Activated naive CD4-positive, alpha-beta T cell treated with anti-CD3 and anti-CD28 coated beads for 36 hours (primary cell): ENCODE measurements at regions not wholly inside any gene's neighbourhood (a gene's known extent, or its start where the extent isn't known, plus 50 kb on each side); places are given as distances from the start of the nearest gene placed in this dataset.

ENCODE experiments used
- CTCF ChIA-PET: fragments of 350-600 bp; sonication (Branson Sonifier 250); formaldehyde crosslinking; loops from one replicate; lab custom pipeline; 2021; ENCODE audit warnings: antibody characterized with exemption; lab: Charles Lee
- DNase-seq: peaks from one replicate; pipeline ENCODE4 v3.0.0-alpha.2; 2020
- H3K27ac Mint-ChIP-seq: one replicate; pipeline ENCODE4 v1.8.0; 2021; ENCODE audit warnings: mild to moderate bottlenecking, mixed read lengths
- H3K27me3 Mint-ChIP-seq: one replicate; pipeline ENCODE4 v1.8.0; 2021; ENCODE audit warnings: low read depth, mixed read lengths
- H3K36me3 Mint-ChIP-seq: one replicate; pipeline ENCODE4 v1.8.0; 2021; ENCODE audit warnings: low read depth, mixed read lengths
- H3K4me1 Mint-ChIP-seq: one replicate; pipeline ENCODE4 v1.8.0; 2021; ENCODE audit warnings: low read depth, mixed read lengths
- H3K4me3 Mint-ChIP-seq: one replicate; pipeline ENCODE4 v1.8.0; 2021; ENCODE audit warnings: mild to moderate bottlenecking, moderate library complexity, mixed read lengths
- H3K9me3 Mint-ChIP-seq: one replicate; pipeline ENCODE4 v1.8.0; 2021; ENCODE audit warnings: mixed read lengths
- intact Hi-C: fragments of 100-400 bp; cut with micrococcal nuclease; formaldehyde crosslinking; loops from one replicate; pipeline ENCODE4 v1.15.1; 2023

GRCh38 chr1:238323490-238323889 is 432.8 kb upstream of the ZP4 start:
- intact Hi-C loops: no loop called here
- H3K27ac Mint-ChIP-seq: no peak overlapping the region
- CTCF ChIA-PET: no interaction called here
- peaks cover 14% of the 10 kb centered on the region for H3K9me3 Mint-ChIP-seq
- no peak for DNase-seq
- H3K4me3 Mint-ChIP-seq: no peak overlapping the region
- no peaks in the 10 kb centered on the region for H3K27me3 Mint-ChIP-seq
- no peaks in the 10 kb centered on the region for H3K36me3 Mint-ChIP-seq
- no peaks in the 10 kb centered on the region for H3K4me1 Mint-ChIP-seq

GRCh38 chr1:238319957-238320356 is 429.2 kb upstream of the ZP4 start:
- H3K4me1 Mint-ChIP-seq: no peaks in the 10 kb centered on the region
- no peak overlapping the region for H3K27ac Mint-ChIP-seq
- CTCF ChIA-PET: no interaction called here
- H3K9me3 Mint-ChIP-seq: peaks cover 12% of the 10 kb centered on the region
- intact Hi-C loops: no loop called here
- H3K27me3 Mint-ChIP-seq: no peaks in the 10 kb centered on the region
- no peak for DNase-seq
- H3K4me3 Mint-ChIP-seq: no peak overlapping the region
- H3K36me3 Mint-ChIP-seq: no peaks in the 10 kb centered on the region

GRCh38 chr1:238318294-238319110 is 427.8 kb upstream of the ZP4 start:
- no peak overlapping the region for H3K4me3 Mint-ChIP-seq
- intact Hi-C loops: no loop called here
- no peaks in the 10 kb centered on the region for H3K36me3 Mint-ChIP-seq
- no peak overlapping the region for H3K27ac Mint-ChIP-seq
- CTCF ChIA-PET: no interaction called here
- H3K9me3 Mint-ChIP-seq: peaks cover 12% of the 10 kb centered on the region
- no peak for DNase-seq
- no peaks in the 10 kb centered on the region for H3K27me3 Mint-ChIP-seq
- no peaks in the 10 kb centered on the region for H3K4me1 Mint-ChIP-seq

- Mint-ChIP-seq H3K36me3 (no peaks in the 10 kb centered on the region), H3K4me1 (no peaks in the 10 kb centered on the region), H3K27ac (no peak overlapping the region), H3K27me3 (no peaks in the 10 kb centered on the region), H3K9me3 (no peaks in the 10 kb centered on the region), H3K4me3 (no peak overlapping the region)
- intact Hi-C loops: no loop called here
- DNase-seq: no peak
- CTCF ChIA-PET: interaction anchor here (1.1 kb wide), 1 partner anchor 62 kb away, joined by 3 read pairs; no protein-coding TSS in a partner anchor
Observed at GRCh38 chr1:238312969-238313368, 422.2 kb upstream of the ZP4 start.

GRCh38 chr1:238306411-238306810 is 415.7 kb upstream of the ZP4 start:
- Mint-ChIP-seq H3K4me1 (no peaks in the 10 kb centered on the region), H3K27me3 (no peaks in the 10 kb centered on the region), H3K4me3 (no peak overlapping the region), H3K36me3 (no peaks in the 10 kb centered on the region), H3K9me3 (no peaks in the 10 kb centered on the region), H3K27ac (no peak overlapping the region)
- intact Hi-C loops: no loop called here
- DNase-seq: no peak
- CTCF ChIA-PET: no interaction called here

- Mint-ChIP-seq H3K4me1 (no peaks in the 10 kb centered on the region), H3K27ac (no peak overlapping the region), H3K36me3 (no peaks in the 10 kb centered on the region), H3K9me3 (no peaks in the 10 kb centered on the region), H3K4me3 (no peak overlapping the region), H3K27me3 (no peaks in the 10 kb centered on the region)
- DNase-seq: no peak
- intact Hi-C loops: loop anchor here (1.0 kb wide), 1 partner anchor 44 kb away; no protein-coding TSS in a partner anchor
- CTCF ChIA-PET: no interaction called here
Observed at GRCh38 chr1:238302646-238303045, 411.9 kb upstream of the ZP4 start.

- Mint-ChIP-seq H3K4me1 (no peaks in the 10 kb centered on the region), H3K9me3 (no peaks in the 10 kb centered on the region), H3K4me3 (no peak overlapping the region), H3K27ac (no peak overlapping the region), H3K36me3 (no peaks in the 10 kb centered on the region), H3K27me3 (no peaks in the 10 kb centered on the region)
- DNase-seq: no peak
- intact Hi-C loops: no loop called here
- CTCF ChIA-PET: interaction anchor here (0.6 kb wide), 1 partner anchor 300 kb away, joined by 3 read pairs; no protein-coding TSS in a partner anchor
Observed at GRCh38 chr1:238296371-238296770, 405.6 kb upstream of the ZP4 start.

GRCh38 chr1:238293075-238293474 is 402.4 kb upstream of the ZP4 start:
- H3K4me1 Mint-ChIP-seq: no peaks in the 10 kb centered on the region
- no peak overlapping the region for H3K27ac Mint-ChIP-seq
- H3K36me3 Mint-ChIP-seq: no peaks in the 10 kb centered on the region
- H3K9me3 Mint-ChIP-seq: no peaks in the 10 kb centered on the region
- CTCF ChIA-PET: no interaction called here
- H3K4me3 Mint-ChIP-seq: no peak overlapping the region
- intact Hi-C loops: no loop called here
- no peaks in the 10 kb centered on the region for H3K27me3 Mint-ChIP-seq
- DNase-seq: no peak

GRCh38 chr1:238281418-238281817 is 390.7 kb upstream of the ZP4 start:
- H3K9me3 Mint-ChIP-seq: peaks cover 7% of the 10 kb centered on the region
- H3K4me1 Mint-ChIP-seq: no peaks in the 10 kb centered on the region
- CTCF ChIA-PET: no interaction called here
- intact Hi-C loops: no loop called here
- H3K27me3 Mint-ChIP-seq: no peaks in the 10 kb centered on the region
- H3K27ac Mint-ChIP-seq: no peak overlapping the region
- no peaks in the 10 kb centered on the region for H3K36me3 Mint-ChIP-seq
- no peak overlapping the region for H3K4me3 Mint-ChIP-seq
- DNase-seq: no peak

- intact Hi-C loops: no loop called here
- Mint-ChIP-seq H3K9me3 (peaks cover 16% of the 10 kb centered on the region), H3K4me3 (no peak overlapping the region), H3K27ac (no peak overlapping the region), H3K27me3 (no peaks in the 10 kb centered on the region), H3K36me3 (no peaks in the 10 kb centered on the region), H3K4me1 (no peaks in the 10 kb centered on the region)
- CTCF ChIA-PET: no interaction called here
- no peak for DNase-seq
Observed at GRCh38 chr1:238279694-238280380, 389.1 kb upstream of the ZP4 start.

GRCh38 chr1:238272145-238272544 is 381.4 kb upstream of the ZP4 start:
- no peaks in the 10 kb centered on the region for H3K4me1 Mint-ChIP-seq
- H3K4me3 Mint-ChIP-seq: no peak overlapping the region
- no peak overlapping the region for H3K27ac Mint-ChIP-seq
- no peak for DNase-seq
- H3K36me3 Mint-ChIP-seq: no peaks in the 10 kb centered on the region
- peaks cover 19% of the 10 kb centered on the region for H3K9me3 Mint-ChIP-seq
- H3K27me3 Mint-ChIP-seq: no peaks in the 10 kb centered on the region
- intact Hi-C loops: no loop called here
- CTCF ChIA-PET: no interaction called here

- intact Hi-C loops: no loop called here
- Mint-ChIP-seq H3K9me3 (peaks cover 3% of the 10 kb centered on the region), H3K4me1 (no peaks in the 10 kb centered on the region), H3K4me3 (no peak overlapping the region), H3K36me3 (no peaks in the 10 kb centered on the region), H3K27me3 (no peaks in the 10 kb centered on the region), H3K27ac (no peak overlapping the region)
- DNase-seq: no peak
- CTCF ChIA-PET: no interaction called here
Observed at GRCh38 chr1:238265866-238266265, 375.1 kb upstream of the ZP4 start.

GRCh38 chr1:238264951-238265350 is 374.2 kb upstream of the ZP4 start:
- H3K4me1 Mint-ChIP-seq: no peaks in the 10 kb centered on the region
- peaks cover 3% of the 10 kb centered on the region for H3K9me3 Mint-ChIP-seq
- H3K36me3 Mint-ChIP-seq: no peaks in the 10 kb centered on the region
- CTCF ChIA-PET: no interaction called here
- no peak for DNase-seq
- no peak overlapping the region for H3K4me3 Mint-ChIP-seq
- no peaks in the 10 kb centered on the region for H3K27me3 Mint-ChIP-seq
- no peak overlapping the region for H3K27ac Mint-ChIP-seq
- intact Hi-C loops: no loop called here
